ENCODE measurements at regions not wholly inside any gene's neighbourhood (a gene's known extent, or its start where the extent isn't known, plus 50 kb on each side); places are given as distances from the start of the nearest gene placed in this dataset.
"Not testable (repeated sequence)": the region's sequence is repeated elsewhere in the genome, so short reads cannot be mapped to it uniquely, and the experiment has no call there.

- not testable (repeated sequence) for H3K27ac Mint-ChIP-seq; DNase-seq; H3K4me1 Mint-ChIP-seq; H3K9me3 ChIP-seq (ENCODE audit: control insufficient read depth, low read length, poor library complexity, severe bottlenecking); H3K4me3 Mint-ChIP-seq; ATAC-seq; H3K27me3 Mint-ChIP-seq; H3K36me3 Mint-ChIP-seq (ENCODE audit: low read depth)
Measured at GRCh38 chr5:23410775-23411174, 96.6 kb upstream of the PRDM9 start.

GRCh38 chr5:23405316-23406068, 101.9 kb upstream of the PRDM9 start:
- ATAC-seq: no peak
- H3K27me3 Mint-ChIP-seq: no peaks in the 10 kb centered on the region
- no peaks in the 10 kb centered on the region for H3K4me1 Mint-ChIP-seq
- no peak overlapping the region for H3K27ac Mint-ChIP-seq
- no peaks in the 10 kb centered on the region for H3K36me3 Mint-ChIP-seq (ENCODE audit: low read depth)
- no peak overlapping the region for H3K4me3 Mint-ChIP-seq
- H3K9me3 ChIP-seq (ENCODE audit: control insufficient read depth, low read length, poor library complexity, severe bottlenecking): no peaks in the 10 kb centered on the region
- no peak for DNase-seq

- H3K4me3 Mint-ChIP-seq: no peak overlapping the region
- H3K27ac Mint-ChIP-seq: no peak overlapping the region
- H3K36me3 Mint-ChIP-seq (ENCODE audit: low read depth): no peaks in the 10 kb centered on the region
- H3K27me3 Mint-ChIP-seq: no peaks in the 10 kb centered on the region
- no peaks in the 10 kb centered on the region for H3K9me3 ChIP-seq (ENCODE audit: control insufficient read depth, low read length, poor library complexity, severe bottlenecking)
- DNase-seq (no peak), ATAC-seq (no peak)
- no peaks in the 10 kb centered on the region for H3K4me1 Mint-ChIP-seq
Measured at GRCh38 chr5:23402585-23402984, 104.8 kb upstream of the PRDM9 start.

- H3K27me3 Mint-ChIP-seq: no peaks in the 10 kb centered on the region
- ATAC-seq (no peak), DNase-seq (no peak)
- H3K27ac Mint-ChIP-seq: no peak overlapping the region
- no peaks in the 10 kb centered on the region for H3K9me3 ChIP-seq (ENCODE audit: control insufficient read depth, low read length, poor library complexity, severe bottlenecking)
- H3K36me3 Mint-ChIP-seq (ENCODE audit: low read depth): no peaks in the 10 kb centered on the region
- no peak overlapping the region for H3K4me3 Mint-ChIP-seq
- no peaks in the 10 kb centered on the region for H3K4me1 Mint-ChIP-seq
Measured at GRCh38 chr5:23400951-23401350, 106.5 kb upstream of the PRDM9 start.

- ATAC-seq (no peak), DNase-seq (no peak)
- Mint-ChIP-seq H3K36me3 (ENCODE audit: low read depth) (no peaks in the 10 kb centered on the region), H3K4me1 (no peaks in the 10 kb centered on the region), H3K4me3 (no peak overlapping the region), H3K27ac (no peak overlapping the region), H3K27me3 (no peaks in the 10 kb centered on the region)
- H3K9me3 ChIP-seq (ENCODE audit: control insufficient read depth, low read length, poor library complexity, severe bottlenecking): no peaks in the 10 kb centered on the region
Measured at GRCh38 chr5:23396346-23396745, 111.1 kb upstream of the PRDM9 start.

- H3K4me1 Mint-ChIP-seq: no peaks in the 10 kb centered on the region
- ATAC-seq: no peak
- no peak overlapping the region for H3K27ac Mint-ChIP-seq
- H3K9me3 ChIP-seq (ENCODE audit: control insufficient read depth, low read length, poor library complexity, severe bottlenecking): no peaks in the 10 kb centered on the region
- no peaks in the 10 kb centered on the region for H3K27me3 Mint-ChIP-seq
- no peaks in the 10 kb centered on the region for H3K36me3 Mint-ChIP-seq (ENCODE audit: low read depth)
- H3K4me3 Mint-ChIP-seq: no peak overlapping the region
- no peak for DNase-seq
Measured at GRCh38 chr5:23389291-23390101, 117.9 kb upstream of the PRDM9 start.

GRCh38 chr5:23385036-23385435, 122.4 kb upstream of the PRDM9 start:
- no peaks in the 10 kb centered on the region for H3K9me3 ChIP-seq (ENCODE audit: control insufficient read depth, low read length, poor library complexity, severe bottlenecking)
- Mint-ChIP-seq H3K4me3 (no peak overlapping the region), H3K36me3 (ENCODE audit: low read depth) (peaks cover 3% of the 10 kb centered on the region), H3K4me1 (no peaks in the 10 kb centered on the region), H3K27ac (no peak overlapping the region), H3K27me3 (no peaks in the 10 kb centered on the region)
- ATAC-seq: no peak
- DNase-seq: no peak

GRCh38 chr5:23372177-23372576, 135.2 kb upstream of the PRDM9 start:
- no peaks in the 10 kb centered on the region for H3K4me1 Mint-ChIP-seq
- DNase-seq (no peak), ATAC-seq (no peak)
- no peaks in the 10 kb centered on the region for H3K9me3 ChIP-seq (ENCODE audit: control insufficient read depth, low read length, poor library complexity, severe bottlenecking)
- no peaks in the 10 kb centered on the region for H3K27me3 Mint-ChIP-seq
- H3K4me3 Mint-ChIP-seq: no peak overlapping the region
- no peaks in the 10 kb centered on the region for H3K36me3 Mint-ChIP-seq (ENCODE audit: low read depth)
- no peak overlapping the region for H3K27ac Mint-ChIP-seq

GRCh38 chr5:23368393-23368792, 139.0 kb upstream of the PRDM9 start:
- Mint-ChIP-seq H3K36me3 (ENCODE audit: low read depth) (no peaks in the 10 kb centered on the region), H3K27me3 (no peaks in the 10 kb centered on the region), H3K4me1 (no peaks in the 10 kb centered on the region), H3K27ac (no peak overlapping the region), H3K4me3 (no peak overlapping the region)
- DNase-seq (no peak), ATAC-seq (no peak)
- no peaks in the 10 kb centered on the region for H3K9me3 ChIP-seq (ENCODE audit: control insufficient read depth, low read length, poor library complexity, severe bottlenecking)

- no peaks in the 10 kb centered on the region for H3K9me3 ChIP-seq (ENCODE audit: control insufficient read depth, low read length, poor library complexity, severe bottlenecking)
- no peak overlapping the region for H3K27ac Mint-ChIP-seq
- no peaks in the 10 kb centered on the region for H3K36me3 Mint-ChIP-seq (ENCODE audit: low read depth)
- H3K4me3 Mint-ChIP-seq: no peak overlapping the region
- no peaks in the 10 kb centered on the region for H3K27me3 Mint-ChIP-seq
- H3K4me1 Mint-ChIP-seq: no peaks in the 10 kb centered on the region
- ATAC-seq (no peak), DNase-seq (no peak)
Measured at GRCh38 chr5:23367874-23368273, 139.5 kb upstream of the PRDM9 start.

GRCh38 chr5:23353286-23353685, 154.1 kb upstream of the PRDM9 start:
- H3K36me3 Mint-ChIP-seq (ENCODE audit: low read depth): no peaks in the 10 kb centered on the region
- H3K9me3 ChIP-seq (ENCODE audit: control insufficient read depth, low read length, poor library complexity, severe bottlenecking): peaks cover 3% of the 10 kb centered on the region
- H3K4me3 Mint-ChIP-seq: no peak overlapping the region
- H3K27me3 Mint-ChIP-seq: no peaks in the 10 kb centered on the region
- no peak for DNase-seq
- H3K4me1 Mint-ChIP-seq: no peaks in the 10 kb centered on the region
- no peak for ATAC-seq
- no peak overlapping the region for H3K27ac Mint-ChIP-seq

GRCh38 chr5:23352446-23352845, 155.0 kb upstream of the PRDM9 start:
- DNase-seq: no peak
- H3K4me3 Mint-ChIP-seq: no peak overlapping the region
- no peaks in the 10 kb centered on the region for H3K36me3 Mint-ChIP-seq (ENCODE audit: low read depth)
- peaks cover 3% of the 10 kb centered on the region for H3K9me3 ChIP-seq (ENCODE audit: control insufficient read depth, low read length, poor library complexity, severe bottlenecking)
- H3K4me1 Mint-ChIP-seq: no peaks in the 10 kb centered on the region
- ATAC-seq: no peak
- no peak overlapping the region for H3K27ac Mint-ChIP-seq
- no peaks in the 10 kb centered on the region for H3K27me3 Mint-ChIP-seq

GRCh38 chr5:23343121-23343520, 164.3 kb upstream of the PRDM9 start:
- Mint-ChIP-seq H3K27me3 (no peaks in the 10 kb centered on the region), H3K36me3 (ENCODE audit: low read depth) (no peaks in the 10 kb centered on the region), H3K27ac (no peak overlapping the region), H3K4me1 (no peaks in the 10 kb centered on the region), H3K4me3 (no peak overlapping the region)
- no peaks in the 10 kb centered on the region for H3K9me3 ChIP-seq (ENCODE audit: control insufficient read depth, low read length, poor library complexity, severe bottlenecking)
- DNase-seq (no peak), ATAC-seq (no peak)

Measured in T-helper 17 cell (primary cell).